MM.1S (cell line): ENCODE measurements at regions not wholly inside any gene's neighbourhood (a gene's known extent, or its start where the extent isn't known, plus 50 kb on each side); places are given as distances from the start of the nearest gene placed in this dataset.

ENCODE experiments used
- EZH2 ChIP-seq: fragments of 300-600 bp; sonication (generic); optimal IDR thresholded peaks from 2 replicates; pipeline ENCODE3; 2017; ENCODE audit warnings: low read depth, mild to moderate bottlenecking, antibody characterized with exemption, low read length, mixed read lengths
- EZH2phosphoT487 ChIP-seq: fragments of 300-600 bp; sonication (generic); IDR thresholded peaks from 2 replicates; pipeline ENCODE4 v1.6.1; 2018; ENCODE audit warnings: antibody characterized with exemption, low read length

DNA sequence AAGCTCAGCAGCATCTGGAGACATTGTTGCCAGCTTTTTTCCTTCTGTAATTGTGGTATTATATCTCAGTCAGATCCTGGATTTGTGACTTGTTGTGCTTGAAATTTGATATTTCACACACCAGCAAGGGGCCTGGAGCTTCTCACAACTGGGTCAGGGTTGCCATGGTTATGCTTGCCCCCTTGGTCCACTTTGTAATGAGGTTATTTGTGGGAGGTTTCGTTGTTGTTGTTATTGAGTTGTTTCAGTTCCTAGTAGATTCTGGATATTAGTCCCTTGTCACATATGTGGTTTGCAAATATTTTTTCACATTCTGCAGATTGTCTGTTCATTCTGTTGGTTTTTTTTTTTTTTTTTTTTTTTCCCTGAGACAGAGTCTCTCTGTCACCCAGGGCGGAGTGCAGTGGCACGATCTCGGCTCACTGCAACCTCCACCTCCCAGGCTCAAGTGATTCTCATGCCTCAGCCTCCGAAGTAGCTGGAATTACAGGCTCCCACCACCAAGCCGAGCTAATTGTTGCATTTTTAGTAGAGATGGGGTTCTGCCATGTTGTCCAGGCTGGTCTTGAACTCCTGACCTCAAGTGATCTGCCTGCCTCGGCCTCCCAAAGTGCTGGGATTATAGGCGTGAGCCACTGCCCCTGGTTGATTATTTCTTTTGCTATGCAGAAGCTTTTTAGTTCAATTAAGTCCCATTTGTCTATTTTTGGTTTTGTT lies 80.6 kb upstream of the ETV6 start:
- no peak for TF ChIP-seq EZH2
- no peak for TF ChIP-seq EZH2phosphoT487
